HG03432 (cell line): ENCODE measurements at regions not wholly inside any gene's neighbourhood (a gene's known extent, or its start where the extent isn't known, plus 50 kb on each side); places are given as distances from the start of the nearest gene placed in this dataset.
A peak's percentile ranks its signal among the peaks of the same experiment; 100 is the strongest.
"Not testable (repeated sequence)": the region's sequence is repeated elsewhere in the genome, so short reads cannot be mapped to it uniquely, and the experiment has no call there.

Source experiments
- ATAC-seq: cut with Tn5 transposase; IDR thresholded peaks from one replicate; pipeline ENCODE4 v1.9.1; 2021; ENCODE audit warnings: mild to moderate bottlenecking, moderate library complexity; ENCODE audit not compliant: unreplicated experiment

- no peak for ATAC-seq
These were observed 529.7 kb downstream of the IGSF11 start for GRCh38 chr3:118504906-118505305.

DNA sequence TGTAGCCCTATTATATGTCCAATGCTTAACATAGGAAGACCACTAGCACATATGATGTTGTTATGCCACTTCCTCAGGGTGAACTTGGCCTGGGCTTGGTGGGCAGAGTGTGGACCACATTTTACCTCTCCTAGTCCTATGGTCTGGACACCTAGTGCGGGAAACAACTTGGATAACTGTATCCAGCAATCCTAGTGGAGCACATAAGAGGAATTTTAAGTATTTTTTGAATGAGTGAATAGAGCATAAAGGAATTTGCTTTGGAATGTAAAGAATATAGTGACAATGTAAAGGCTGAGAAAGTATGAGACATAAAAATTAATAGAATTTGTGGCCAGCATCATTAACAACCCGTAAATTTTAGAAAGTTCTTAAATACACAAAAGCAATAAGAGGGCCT, 528.9 kb downstream of the IGSF11 start:
- ATAC-seq, result no peak

GRCh38 chr3:118511402-118511801, 523.2 kb downstream of the IGSF11 start:
- ATAC-seq, result no peak

DNA sequence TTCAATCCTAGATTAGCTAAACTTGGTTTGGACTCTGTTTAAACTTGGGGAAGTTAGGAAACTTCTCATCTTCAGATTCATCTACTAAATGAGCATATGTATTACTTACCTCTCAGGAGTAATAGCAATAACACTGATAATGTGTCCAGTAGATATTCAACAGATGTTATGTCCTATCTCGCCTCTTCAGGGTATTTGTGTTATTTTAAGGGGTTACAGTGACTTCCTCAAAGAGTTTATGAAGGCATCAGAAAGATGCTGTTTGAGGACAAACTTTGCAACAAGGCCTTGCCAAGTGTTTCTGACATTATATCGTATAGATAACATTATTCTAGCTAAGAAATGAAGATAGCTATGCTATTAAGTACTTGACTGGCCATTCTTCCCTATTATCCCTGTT, 522.3 kb downstream of the IGSF11 start:
- ATAC-seq, result no peak

DNA sequence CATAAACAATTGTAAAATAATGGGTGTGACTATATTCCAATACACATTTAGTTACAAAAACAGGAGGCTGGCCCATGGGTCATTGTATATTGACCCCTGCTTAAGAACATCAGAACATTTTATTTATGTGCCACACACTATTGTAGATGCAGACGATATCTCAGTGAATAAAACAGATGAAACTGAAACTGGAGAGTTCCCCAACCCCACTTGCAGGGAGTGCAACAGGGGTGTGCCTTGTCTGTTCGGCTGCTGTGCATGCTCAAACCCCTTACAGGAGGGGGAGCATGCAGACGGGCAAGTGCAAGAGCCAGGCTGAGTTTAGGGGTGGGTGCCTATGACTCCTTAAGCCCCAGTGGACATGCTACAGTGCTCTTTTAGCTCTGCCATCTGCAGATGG, 509.6 kb downstream of the IGSF11 start:
- no peak for ATAC-seq

GRCh38 chr3:118526758-118527513, 507.7 kb downstream of the IGSF11 start:
- peak; percentile 85 for ATAC-seq

DNA sequence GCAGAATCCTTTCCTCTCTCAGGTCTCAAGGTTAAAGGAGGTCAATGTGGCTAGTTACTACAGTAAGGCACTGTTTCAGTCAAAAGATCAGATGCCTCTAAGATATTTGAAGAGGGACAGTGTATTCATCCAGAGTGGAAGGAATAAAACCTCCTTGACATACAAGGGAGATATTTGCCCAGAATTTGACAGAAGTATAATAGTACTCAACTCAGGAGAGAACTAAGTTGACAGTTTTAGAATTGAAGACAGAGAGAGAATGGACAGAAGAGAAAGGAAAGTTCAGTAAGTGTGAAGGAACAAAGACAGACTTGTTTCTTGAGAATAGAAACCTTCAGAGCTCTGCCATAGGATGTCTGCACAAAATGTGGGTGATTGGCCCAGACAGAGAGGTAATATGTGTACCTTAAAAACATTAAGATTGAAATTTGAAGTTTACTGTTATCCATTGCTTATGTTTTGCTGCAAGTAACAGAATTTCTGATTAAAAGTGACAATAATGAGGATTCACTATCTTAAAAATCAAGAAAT, 507.1 kb downstream of the IGSF11 start:
- ATAC-seq, result peak; percentile 44

DNA sequence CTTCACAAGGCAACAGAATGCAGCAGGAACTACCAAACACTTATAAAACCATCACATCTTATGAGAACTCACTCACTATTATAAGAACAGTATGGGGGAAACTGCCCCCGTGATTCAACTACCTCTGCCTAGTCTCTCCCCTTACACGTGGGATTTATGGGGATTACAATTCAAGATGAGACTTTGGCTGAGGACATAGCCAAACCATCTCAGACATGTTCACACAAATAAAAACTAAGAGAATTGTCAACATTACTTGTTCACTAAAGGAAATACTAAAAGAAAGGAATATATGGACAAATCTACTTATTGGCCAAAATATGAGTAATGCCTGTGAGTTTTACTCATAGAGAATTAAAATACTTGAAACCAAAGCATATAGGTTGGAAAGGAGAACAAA, 505.1 kb downstream of the IGSF11 start:
- no peak for ATAC-seq

DNA sequence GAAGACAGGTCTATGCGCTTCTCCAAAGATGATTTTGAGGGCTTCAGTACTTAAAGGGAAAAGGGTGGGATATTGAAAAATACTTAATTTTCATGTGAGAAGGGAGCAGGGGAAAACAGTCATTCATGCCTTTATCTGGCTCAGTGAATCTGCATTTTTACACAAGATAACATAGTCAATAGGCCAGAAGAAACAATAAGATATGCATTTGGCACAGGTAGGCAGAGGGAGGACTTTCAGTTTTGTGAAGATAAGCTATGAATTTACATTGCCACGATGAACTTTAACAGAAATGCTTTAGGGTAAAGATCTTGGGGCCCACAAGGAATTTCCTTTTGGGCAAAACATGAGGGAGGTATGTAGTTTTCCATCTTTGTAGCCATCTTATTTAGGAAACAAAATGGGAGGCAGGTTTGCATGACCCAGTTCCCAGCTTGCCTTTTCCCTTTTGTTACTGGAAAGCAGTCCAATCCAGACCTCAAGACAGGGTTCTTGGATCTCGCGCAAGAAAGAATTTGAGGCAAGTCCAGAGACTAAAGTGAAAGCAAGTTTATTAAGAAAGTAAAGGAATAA, 504.2 kb downstream of the IGSF11 start:
- ATAC-seq, result no peak

GRCh38 chr3:118530927-118531356, 503.7 kb downstream of the IGSF11 start:
- ATAC-seq, result not testable (repeated sequence)

- no peak for ATAC-seq
These were observed 502.8 kb downstream of the IGSF11 start for GRCh38 chr3:118531816-118532215.

DNA sequence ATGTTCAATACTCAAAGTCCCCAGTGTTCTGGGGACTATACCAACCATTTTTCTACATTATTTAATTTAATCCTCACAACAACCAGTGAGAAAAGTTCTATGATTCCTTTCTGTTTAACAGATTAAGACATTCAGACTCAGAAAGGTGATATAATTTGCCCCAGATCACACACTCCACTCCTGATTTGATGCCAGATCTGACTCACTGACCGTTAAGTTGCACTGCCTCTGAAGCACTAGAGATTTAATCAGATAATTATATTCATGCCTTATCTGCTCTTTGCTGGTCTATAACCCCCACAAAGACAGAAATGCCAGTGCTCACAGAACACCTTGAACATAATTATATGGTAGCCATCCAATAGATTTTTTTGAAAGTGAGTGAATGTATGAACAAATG, 501.0 kb downstream of the IGSF11 start:
- no peak for ATAC-seq

GRCh38 chr3:118534519-118534918, 500.1 kb downstream of the IGSF11 start:
- ATAC-seq, result no peak

GRCh38 chr3:118536764-118537163, 497.9 kb downstream of the IGSF11 start:
- no peak for ATAC-seq

GRCh38 chr3:118537454-118537853, 497.2 kb downstream of the IGSF11 start:
- no peak for ATAC-seq

DNA sequence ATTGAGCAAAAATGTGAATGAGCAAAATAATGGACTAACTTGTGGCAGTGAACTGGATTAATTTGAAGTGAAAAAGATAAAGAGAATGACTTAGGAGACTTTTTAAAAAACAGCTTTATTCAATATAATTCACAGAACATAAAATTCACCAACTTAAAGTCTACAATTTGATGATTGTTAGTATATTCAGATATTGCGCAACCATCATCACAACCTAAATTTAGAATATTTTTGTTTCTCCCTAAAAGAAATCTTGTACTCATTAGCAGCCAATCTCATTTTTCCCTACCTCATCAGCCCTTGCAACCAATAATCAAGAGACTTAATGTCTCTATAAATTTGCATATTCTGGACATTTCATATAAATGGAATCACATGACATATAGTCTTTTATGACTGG, 496.5 kb downstream of the IGSF11 start:
- ATAC-seq, result no peak

DNA sequence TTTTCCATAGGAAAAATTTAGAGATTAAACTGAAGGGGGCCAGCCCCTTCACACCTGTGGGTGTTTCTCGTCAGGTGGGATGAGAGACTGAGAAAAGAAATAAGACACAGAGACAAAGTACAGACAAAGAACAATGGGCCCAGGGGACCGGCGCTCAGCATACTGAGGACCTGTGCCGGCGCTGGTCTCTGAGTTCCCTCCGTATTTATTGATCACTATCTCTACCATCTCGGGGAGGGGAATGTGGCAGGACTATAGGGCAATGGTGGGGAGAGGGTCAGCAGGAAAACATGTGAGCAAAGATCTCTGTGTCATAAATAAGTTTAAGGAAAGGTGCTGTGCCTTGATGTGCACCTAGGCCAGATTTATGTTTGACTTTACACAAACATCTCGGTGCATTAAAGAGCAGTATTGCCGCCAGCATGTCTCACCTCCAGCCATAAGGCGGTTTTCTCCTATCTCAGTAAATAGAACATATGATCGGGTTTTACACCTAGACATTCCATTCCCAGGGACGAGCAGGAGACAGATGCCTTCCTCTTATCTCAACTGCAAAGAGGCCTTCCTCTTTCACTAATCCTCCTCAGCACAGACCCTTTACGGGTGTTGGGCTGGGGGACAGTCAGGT, 494.7 kb downstream of the IGSF11 start:
- not testable (repeated sequence) for ATAC-seq

DNA sequence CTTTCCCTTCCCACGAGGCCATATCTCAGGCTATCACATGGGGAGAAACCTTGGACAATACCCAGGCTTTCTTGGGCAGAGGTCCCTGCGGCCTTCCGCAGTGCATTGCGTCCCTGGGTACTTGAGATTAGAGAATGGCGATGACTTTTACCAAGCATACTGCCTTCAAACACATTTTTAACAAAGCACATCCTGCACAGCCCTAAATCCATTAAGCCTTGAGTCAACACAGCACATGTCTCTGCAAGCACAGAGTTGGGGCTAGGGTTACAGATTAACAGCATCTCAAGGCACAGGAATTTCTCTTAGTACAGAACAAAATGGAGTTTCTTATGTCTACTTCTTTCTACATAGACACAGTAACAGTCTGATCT, 494.2 kb downstream of the IGSF11 start:
- not testable (repeated sequence) for ATAC-seq

- no peak for ATAC-seq
These were observed 493.8 kb downstream of the IGSF11 start for GRCh38 chr3:118540826-118541225.

GRCh38 chr3:118541796-118542195, 492.9 kb downstream of the IGSF11 start:
- ATAC-seq, result no peak

- no peak for ATAC-seq
These were observed 490.8 kb downstream of the IGSF11 start for GRCh38 chr3:118543832-118544231.

DNA sequence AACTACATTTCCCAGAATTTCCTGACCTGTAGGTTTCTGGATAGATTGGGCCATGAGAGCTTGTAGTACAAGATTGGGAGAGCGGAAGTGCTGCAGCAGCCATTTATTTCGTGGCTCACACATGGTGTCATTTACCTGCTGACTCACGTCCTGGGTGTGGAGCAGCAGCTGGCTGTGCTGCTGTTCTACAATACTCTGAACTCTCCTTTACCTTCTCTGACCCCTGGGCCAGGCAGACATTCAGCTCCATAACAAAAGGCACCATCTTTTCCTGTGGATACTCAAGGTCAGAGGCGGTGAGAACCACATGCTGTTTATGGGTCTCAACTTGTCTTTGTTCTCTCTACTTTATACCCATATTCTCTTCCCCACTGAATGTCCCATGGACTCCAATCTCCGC, 490.2 kb downstream of the IGSF11 start:
- ATAC-seq, result no peak
